Cerebellar nuclear complex (tissue), 1 donor: ENCODE measurements at regions not wholly inside any gene's neighbourhood (a gene's known extent, or its start where the extent isn't known, plus 50 kb on each side); places are given as distances from the start of the nearest gene placed in this dataset.
"Not testable (repeated sequence)": the region's sequence is repeated elsewhere in the genome, so short reads cannot be mapped to it uniquely, and the experiment has no call there.

ENCODE experiments used
- DNase-seq, 2 experiments: peaks; one replicate each; lab custom pipeline; 2025; lab: John Stamatoyannopoulos, UW

DNA sequence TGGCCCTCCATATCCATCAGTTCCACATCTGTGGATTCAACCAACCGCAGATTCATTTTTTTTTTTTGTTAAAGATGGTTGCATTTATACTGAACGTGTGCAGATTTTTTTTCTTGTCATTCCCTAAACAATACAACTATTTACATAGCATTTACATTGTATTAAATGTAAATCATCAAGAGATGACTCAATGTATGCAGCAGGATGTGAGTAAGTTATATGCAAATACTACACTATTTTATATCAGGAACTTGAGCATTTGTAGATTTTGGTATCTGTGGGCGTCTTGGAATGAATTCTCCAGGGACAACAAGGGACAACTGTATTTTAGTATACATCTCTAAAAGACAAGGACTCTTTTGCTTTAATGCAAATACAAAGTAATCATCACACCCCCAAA is 299.2 kb upstream of the ZNF608 start:
- no peak for DNase-seq

DNA sequence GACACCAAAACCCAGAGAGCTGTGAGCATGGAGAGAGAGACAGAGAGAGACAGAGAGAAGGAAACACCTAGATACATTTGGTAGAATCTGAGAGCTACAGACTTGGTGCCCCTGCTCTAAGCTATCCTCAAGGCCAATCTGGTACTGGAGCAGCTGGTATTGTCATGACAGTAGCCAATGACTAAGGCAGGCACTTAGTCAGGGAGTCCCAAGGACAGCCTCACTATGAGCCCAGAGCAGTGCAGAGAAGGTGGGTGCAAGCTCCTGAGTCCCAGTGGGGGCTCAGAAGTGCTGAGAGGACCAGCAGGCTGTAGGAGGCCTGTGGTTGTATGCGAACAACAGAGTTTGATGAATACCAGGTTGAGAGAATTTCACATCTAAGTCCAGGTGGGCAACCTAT is 300.4 kb upstream of the ZNF608 start:
- DNase-seq, result no peak

- no peak for DNase-seq
These were observed 301.4 kb upstream of the ZNF608 start for GRCh38 chr5:125047871-125048270.

DNA sequence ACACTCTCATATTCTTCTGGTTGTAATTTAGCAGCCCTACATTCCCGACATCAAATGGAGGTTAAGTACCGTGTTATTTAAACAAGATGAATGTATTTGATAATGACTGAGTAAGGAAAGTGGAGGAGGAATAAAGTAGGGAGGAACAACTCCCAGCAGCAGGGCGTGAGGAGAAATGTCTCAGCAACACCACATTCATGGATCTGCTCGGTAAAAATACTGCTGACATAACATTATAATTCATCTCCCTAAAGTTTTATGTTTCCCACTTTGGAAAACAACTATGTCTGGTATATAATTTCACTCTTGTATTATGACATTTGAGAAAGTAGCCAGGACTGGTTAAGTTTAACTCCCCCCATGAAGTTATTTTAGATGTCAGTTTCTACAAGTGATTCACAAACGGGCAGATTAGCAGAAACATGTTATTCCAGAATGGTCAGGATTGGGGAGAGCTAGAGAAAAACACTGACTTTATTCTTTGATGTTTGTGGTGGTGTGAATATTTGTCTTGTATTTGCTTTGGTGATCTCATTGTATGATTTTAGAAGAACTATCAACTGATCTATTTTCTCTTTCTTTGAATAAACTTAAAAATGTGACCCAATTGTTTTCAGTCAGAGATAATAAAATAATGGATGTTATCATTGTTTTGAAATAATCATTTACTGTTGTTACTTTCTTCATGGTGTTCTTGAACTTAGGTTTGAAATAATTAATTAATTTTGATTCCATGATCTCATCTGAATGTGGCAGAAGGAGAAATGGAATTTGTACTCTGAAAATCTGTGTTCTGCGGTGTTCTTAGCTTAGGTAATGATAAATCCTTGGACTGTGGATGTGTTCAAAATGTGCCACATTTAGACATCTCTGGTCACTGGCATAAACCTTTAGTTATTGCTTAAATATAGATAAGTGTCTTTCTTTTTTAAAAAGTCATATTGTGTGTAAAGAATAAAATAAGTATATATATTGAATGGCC is 303.6 kb upstream of the ZNF608 start:
- no peak for DNase-seq

DNA sequence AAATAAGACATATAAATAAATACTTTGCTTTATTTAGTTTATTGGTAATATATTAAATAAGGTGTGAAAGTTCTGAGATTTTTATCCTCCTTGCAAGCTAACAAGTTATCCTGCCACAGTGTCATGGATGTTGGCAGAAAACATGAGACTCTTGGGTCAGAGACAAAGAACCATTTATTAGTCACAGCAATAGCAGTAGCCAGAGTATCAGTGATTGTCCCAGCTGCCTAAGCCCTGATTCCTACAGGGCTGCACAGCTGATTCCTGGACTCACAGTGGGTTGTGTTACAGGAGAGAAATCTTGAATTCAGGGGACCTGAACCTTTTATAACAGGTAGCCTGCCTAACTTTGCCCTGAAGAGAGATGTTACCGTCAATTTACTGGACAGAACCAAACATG is 304.5 kb upstream of the ZNF608 start:
- no peak for DNase-seq

DNA sequence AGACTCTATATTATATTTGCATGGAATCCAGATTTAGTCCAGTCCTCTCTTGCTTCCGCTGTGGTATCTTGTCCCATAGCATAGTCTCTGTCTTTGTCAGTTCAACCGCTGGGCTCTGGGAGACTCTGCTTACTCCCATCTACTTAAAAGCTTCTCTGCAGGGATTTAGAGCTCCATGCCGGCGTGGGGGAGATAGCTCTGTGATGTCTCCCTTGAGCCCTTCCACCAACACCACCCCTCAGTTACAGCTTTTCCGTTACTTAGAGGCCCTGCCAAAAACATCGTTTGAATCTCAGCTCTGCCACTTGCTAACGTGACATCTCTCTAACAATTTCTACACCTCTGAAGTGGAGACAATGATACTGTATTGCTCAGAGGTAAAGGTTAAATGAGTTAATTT is 306.1 kb upstream of the ZNF608 start:
- DNase-seq, result no peak

GRCh38 chr5:125053179-125053578 is 306.7 kb upstream of the ZNF608 start:
- DNase-seq, result no peak

DNA sequence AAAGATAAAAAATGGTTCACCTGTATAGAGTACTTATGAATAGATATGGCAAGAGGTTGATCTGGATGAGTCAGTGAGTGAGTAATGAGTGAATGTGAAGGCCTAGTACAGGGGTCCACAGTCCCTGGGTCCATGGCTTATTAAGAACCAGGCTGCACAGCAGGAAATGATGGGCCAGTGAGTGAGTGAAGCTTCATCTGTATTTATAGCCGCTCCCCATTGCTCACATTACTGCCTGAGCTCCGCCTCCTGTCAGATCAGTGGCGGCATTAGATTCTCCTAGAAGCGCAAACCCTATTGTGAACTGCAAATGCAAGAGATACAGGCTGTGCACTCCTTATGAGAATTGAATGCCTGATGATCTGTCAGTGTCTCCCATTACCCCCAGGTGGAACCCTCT is 307.7 kb upstream of the ZNF608 start:
- DNase-seq, result no peak

- DNase-seq, result no peak
These were observed 310.4 kb upstream of the ZNF608 start for GRCh38 chr5:125056671-125057485.

GRCh38 chr5:125057912-125058826 is 311.7 kb upstream of the ZNF608 start:
- DNase-seq, result no peak

GRCh38 chr5:125059255-125060002 is 313.0 kb upstream of the ZNF608 start:
- no peak for DNase-seq

DNA sequence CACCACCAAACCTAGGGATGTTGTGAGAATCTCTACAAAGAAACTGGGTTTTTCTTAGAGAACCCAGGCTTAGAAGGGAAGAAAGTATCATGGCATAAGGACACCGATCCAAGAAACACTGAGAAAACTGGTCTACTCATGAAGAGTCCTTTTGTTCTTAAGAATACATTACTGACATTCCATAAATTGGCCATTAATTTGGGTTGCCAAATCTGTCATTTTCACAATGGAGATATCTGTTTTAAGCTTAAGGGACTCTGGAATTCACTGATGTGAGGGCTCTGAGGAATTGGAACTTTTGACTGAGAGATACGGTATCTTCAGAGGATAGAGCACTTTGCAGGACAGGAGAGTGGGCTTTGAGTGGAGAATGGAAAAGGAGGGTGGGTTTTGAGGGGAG is 315.3 kb upstream of the ZNF608 start:
- DNase-seq, result no peak

- no peak for DNase-seq
These were observed 318.4 kb upstream of the ZNF608 start for GRCh38 chr5:125064621-125065438.

- DNase-seq, result no peak
These were observed 319.3 kb upstream of the ZNF608 start for GRCh38 chr5:125065741-125066140.

DNA sequence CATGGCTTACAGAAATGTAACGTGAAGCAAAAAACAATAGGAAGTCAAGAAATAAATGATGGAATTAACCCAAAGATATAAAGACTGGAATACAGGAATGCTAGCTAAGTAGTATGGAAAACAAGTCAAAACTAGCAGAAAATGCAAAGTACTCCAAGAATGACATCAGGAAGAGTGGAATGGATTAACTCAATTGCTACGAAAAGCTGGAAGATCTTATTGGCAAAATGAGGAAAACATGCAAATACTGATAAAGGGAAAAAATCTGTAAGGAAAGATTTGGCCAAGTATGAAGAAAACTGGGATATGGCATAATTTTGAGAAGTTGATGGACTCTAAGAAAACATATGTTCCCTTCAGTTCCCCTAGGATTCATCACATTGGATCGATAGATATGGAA is 324.5 kb upstream of the ZNF608 start:
- no peak for DNase-seq

DNA sequence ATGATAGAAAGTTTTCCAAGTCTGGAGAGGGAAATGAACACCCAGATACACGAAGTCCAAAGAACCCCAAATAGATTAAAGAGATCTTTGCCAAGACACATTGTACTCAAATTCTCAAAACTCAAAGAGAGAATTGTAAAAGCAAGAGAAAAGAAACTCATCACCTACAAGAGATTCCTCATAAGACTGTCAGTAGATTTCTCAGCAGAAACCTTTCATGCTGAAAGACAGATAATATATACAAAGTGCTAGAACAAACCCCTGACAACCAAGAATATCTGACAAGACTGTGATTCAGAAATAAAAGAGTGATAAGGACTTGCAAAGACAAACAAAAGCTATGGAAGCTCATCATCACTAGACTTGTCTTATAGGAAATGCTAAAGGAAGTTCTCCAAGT is 326.7 kb upstream of the ZNF608 start:
- DNase-seq, result no peak

- no peak for DNase-seq
These were observed 329.1 kb upstream of the ZNF608 start for GRCh38 chr5:125075567-125075966.

DNA sequence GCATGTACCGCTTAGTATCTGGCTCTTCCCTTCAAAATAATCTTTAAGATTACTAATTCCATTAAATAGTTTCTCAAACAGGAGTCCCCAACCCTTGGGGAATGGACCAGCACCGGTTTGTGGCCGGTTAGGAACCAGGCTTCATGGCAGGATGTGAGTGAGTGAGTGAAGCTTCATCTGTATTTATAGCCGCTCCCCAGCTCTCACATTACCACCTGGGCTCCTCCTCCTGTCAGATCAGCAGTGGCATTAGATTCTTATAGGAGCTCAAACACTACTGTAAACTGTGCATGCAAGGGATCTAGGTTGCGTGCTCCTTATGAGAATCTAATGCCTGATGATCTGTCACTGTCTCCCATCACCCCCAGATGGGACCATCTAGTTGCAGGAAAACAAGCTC is 332.6 kb upstream of the ZNF608 start:
- not testable (repeated sequence) for DNase-seq

DNA sequence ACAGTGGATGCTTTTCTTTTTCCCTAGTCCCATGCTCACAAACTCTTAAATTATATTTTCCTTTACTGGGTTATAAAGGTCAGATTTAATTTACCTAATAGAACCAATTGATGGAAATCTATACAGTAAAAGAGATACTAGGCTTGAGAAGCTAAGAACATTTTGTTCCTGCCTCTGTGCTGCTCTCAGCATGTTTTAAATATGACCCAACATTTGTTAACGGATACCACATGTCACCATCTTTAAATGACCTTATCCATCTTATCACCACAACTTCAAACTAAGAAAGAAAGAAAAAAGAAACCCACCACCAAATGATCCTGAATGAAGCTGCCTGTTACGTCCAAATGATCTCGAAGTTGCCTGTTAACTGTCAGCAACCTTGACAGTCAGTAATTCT is 334.7 kb upstream of the ZNF608 start:
- DNase-seq, result no peak

- DNase-seq, result no peak
These were observed 337.5 kb upstream of the ZNF608 start for GRCh38 chr5:125083981-125084380.
